ENCODE measurements at regions not wholly inside any gene's neighbourhood (a gene's known extent, or its start where the extent isn't known, plus 50 kb on each side); places are given as distances from the start of the nearest gene placed in this dataset.
A peak's percentile ranks its signal among the peaks of the same experiment; 100 is the strongest.

DNA sequence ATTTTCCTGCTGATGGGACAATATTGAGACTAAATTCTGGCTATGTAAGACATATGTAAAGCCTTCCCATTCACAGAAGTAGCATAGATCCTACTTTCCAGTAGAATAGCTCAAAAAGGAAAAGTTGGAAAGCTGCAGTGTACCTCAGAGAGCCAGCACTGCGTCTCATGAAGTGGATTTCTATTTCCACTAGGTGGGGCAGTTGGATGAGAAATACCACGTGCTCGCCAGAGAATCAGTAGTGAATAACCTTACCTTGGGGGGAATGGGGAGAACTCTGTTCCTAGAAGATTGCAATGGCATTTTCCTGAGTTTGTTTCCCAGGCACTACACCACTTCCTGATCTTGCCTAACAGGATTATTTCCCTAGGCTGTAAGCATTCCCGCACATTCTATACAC is 907.1 kb downstream of the FSTL5 start:
- TF ChIP-seq, protein P1, sequence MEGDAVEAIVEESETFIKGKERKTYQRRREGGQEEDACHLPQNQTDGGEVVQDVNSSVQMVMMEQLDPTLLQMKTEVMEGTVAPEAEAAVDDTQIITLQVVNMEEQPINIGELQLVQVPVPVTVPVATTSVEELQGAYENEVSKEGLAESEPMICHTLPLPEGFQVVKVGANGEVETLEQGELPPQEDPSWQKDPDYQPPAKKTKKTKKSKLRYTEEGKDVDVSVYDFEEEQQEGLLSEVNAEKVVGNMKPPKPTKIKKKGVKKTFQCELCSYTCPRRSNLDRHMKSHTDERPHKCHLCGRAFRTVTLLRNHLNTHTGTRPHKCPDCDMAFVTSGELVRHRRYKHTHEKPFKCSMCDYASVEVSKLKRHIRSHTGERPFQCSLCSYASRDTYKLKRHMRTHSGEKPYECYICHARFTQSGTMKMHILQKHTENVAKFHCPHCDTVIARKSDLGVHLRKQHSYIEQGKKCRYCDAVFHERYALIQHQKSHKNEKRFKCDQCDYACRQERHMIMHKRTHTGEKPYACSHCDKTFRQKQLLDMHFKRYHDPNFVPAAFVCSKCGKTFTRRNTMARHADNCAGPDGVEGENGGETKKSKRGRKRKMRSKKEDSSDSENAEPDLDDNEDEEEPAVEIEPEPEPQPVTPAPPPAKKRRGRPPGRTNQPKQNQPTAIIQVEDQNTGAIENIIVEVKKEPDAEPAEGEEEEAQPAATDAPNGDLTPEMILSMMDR (IDR thresholded peaks at IDR 0.05; ENCODE audit: borderline replicate concordance, insufficient read depth, low read depth, low read length), result peak; percentile 17; the same call in 1 of the 2 replicates

DNA sequence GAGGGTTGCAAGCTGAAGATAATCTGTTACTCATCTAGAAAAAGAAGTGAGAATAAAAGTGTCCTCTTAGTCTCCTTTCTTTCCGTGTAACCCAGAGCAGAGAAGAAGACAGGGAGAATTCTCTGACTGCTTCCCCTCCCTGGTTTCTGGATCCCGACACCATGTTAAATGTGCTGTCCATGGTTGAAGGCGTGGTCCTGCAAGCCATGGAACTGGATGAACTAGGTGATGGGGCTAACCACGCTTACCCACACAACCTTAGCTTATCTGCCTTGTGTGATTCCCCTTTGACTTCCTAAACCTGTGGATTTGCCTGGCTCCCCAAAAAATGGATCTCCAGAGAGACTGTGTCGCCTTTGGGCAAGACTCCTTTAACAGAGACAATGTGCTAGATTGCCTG is 907.6 kb downstream of the FSTL5 start:
- H3K4me3 ChIP-seq (ENCODE audit: low read depth, low read length), result no peak overlapping the region
- TF ChIP-seq, protein P1 (IDR thresholded peaks at IDR 0.05; ENCODE audit: borderline replicate concordance, insufficient read depth, low read depth, low read length), result no peak

More for the DNA sequence above, 907.1 kb downstream of the FSTL5 start:
- no peak overlapping the region for H3K4me3 ChIP-seq (ENCODE audit: low read depth, low read length)

DNA sequence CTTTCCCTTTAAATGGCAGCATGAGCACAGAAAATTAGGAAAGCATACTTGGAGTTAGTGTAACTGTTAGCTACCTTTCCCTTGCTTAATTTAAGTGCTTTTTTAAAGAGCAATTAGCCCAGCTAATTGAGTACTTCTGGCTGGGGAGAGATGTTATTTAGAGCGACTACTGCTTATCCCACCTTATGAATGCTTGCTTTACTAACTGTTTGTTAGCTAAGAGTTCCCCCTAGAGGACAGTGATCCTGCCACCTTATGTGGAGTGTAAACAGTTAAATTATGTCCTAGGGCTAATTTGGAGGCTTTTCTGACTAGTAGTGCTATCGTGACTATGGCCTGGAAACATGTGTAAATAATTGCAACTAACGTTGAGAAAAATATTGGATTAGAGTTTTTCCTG is 909.4 kb downstream of the FSTL5 start:
- H3K4me3 ChIP-seq (ENCODE audit: low read depth, low read length), result no peak overlapping the region

DNA sequence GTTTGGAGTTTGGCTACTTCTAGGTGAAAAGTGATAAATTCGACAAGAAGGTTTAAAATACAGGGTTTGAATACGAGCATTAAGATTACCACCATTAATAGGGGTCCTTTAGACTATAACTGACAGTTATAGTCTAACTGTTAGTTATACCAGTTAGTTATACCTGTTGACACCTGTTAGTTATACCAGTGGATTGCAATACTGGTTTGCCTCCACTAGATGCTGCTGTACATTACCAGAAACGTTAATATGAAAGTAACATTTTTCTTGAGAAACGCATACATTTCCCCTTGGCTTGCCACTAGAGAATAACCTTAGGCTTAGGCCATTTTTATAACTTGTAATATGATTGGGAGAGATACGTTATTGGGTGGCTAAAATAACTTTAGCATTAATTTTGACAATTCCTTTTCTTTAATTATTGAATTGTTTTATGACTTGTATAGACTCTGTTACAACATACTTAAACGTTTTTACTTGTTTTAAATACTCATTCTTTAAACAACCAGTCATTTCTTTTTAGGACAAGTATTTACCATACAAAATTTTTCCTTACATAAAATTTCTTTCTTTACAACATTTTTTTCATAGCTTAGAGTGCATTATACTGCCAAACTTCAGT is 911.2 kb downstream of the FSTL5 start:
- H3K4me3 ChIP-seq (ENCODE audit: low read depth, low read length), result no peak overlapping the region
- TF ChIP-seq, protein P1 (IDR thresholded peaks at IDR 0.05; ENCODE audit: borderline replicate concordance, insufficient read depth, low read depth, low read length), result peak; percentile 68; the same call in 1 of the 2 replicates

More for the DNA sequence above, 909.4 kb downstream of the FSTL5 start:
- TF ChIP-seq, protein P1 (IDR thresholded peaks at IDR 0.05; ENCODE audit: borderline replicate concordance, insufficient read depth, low read depth, low read length), result no peak

DNA sequence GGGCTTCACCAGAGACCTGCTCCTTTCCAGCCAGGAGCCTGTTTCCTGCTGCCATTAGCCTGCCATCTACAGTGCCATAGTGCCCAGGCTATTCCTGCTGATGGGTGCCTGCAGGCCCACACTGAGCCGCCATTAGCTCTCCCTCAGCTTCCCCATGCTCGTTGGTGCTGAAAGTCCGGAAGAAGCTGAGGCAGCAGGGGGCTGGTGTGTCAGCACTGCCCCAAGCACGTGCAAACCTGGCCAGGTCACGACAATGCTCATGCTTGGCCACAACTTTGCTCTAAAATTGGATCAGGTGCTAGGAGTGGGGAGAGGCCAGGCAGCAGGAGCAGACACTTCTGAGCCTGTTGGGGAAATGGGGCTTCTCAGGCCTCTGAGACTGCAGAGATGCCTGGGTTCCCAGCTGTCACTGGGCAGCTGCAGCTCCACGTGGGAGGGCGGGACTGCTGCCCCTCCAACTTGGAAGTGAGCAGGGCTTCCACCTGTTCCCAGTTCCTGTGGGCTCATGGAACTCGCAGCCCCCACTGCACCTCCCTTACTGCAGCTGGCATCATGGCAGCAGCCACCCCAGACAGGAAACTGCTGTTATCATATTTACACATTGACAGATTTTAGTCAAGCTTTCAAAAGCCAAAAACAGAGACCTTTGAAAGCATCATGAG is 913.9 kb downstream of the FSTL5 start:
- no peak overlapping the region for H3K4me3 ChIP-seq (ENCODE audit: low read depth, low read length)

DNA sequence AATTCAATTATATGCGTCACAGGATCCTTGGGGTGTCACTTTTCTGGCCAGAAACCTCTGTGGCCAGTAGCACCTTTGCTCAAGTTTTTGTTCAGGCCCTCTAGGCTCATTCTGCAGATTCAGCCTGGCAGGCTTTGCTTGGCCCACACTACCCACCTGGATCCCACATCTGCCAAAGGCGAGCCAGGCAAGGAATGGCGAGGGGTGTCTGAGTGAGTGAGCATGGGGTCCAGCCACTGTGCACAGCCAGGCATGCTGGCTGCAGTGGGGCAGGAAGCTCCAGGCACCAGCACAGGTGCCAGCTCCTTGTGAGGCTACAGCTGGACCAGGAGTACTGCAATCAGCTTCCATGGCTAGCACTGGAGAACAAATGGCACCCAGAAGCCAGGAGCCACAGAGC is 914.9 kb downstream of the FSTL5 start:
- H3K4me3 ChIP-seq (ENCODE audit: low read depth, low read length), result no peak overlapping the region
- TF ChIP-seq, protein P1 (IDR thresholded peaks at IDR 0.05; ENCODE audit: borderline replicate concordance, insufficient read depth, low read depth, low read length), result no peak

More for the DNA sequence above, 913.9 kb downstream of the FSTL5 start:
- TF ChIP-seq, protein P1 (IDR thresholded peaks at IDR 0.05; ENCODE audit: borderline replicate concordance, insufficient read depth, low read depth, low read length), result no peak

DNA sequence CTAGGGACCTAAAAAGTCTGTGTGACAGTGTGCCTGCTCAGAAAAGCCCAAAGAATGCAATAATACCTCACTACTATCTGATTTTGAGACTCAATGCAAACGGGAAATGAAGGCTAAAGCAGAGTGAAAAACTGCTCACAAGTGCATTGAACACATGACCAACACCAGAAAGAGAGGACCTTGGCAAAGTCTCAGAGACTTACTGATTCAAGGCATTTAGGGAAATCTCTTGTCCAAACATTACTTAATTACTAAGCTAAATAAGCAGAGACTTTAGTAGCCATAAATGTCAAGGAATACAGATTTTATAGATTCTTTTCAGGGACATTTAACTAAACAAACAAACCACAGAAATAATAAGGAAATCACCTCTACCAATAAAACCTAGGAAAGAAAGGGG is 916.0 kb downstream of the FSTL5 start:
- no peak overlapping the region for H3K4me3 ChIP-seq (ENCODE audit: low read depth, low read length)
- TF ChIP-seq, protein P1 (IDR thresholded peaks at IDR 0.05; ENCODE audit: borderline replicate concordance, insufficient read depth, low read depth, low read length), result no peak

Data from GM12875 (cell line).